ENCODE measurements at regions not wholly inside any gene's neighbourhood (a gene's known extent, or its start where the extent isn't known, plus 50 kb on each side); places are given as distances from the start of the nearest gene placed in this dataset.

DNA sequence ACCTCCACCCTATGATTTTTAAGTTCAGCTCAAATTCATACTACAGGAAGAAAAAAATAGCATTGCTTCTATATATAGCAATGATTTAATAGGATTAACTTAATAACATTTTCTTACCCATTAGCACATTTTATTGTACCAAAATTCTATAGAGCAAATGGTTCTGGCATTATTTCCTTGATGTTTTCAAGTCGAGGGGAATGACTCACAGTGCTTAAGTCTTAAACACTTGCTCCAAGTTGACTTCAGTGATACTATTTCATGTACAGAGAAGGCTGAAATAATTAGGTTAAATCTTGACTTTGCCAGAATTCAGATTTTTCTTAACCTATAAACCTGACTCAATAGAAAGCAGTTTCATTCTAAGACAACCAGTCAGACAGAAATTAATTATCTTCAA is 1133.8 kb downstream of the SORCS3 start:
- no peak for DNase-seq (ENCODE audit: low read depth)
- Histone ChIP-seq H3K36me3 (ENCODE audit: control insufficient read depth, insufficient read depth, low read length) (no peaks in the 10 kb centered on the region), H3K4me3 (ENCODE audit: low read depth, low read length) (no peak overlapping the region), H3K27me3 (ENCODE audit: control insufficient read depth, insufficient read depth, low read length) (no peaks in the 10 kb centered on the region)
- ChIA-PET CTCF (no interaction called here), POLR2A (interaction anchor here (0.6 kb wide), 1 partner anchor 23 kb away, joined by 13 read pairs; no protein-coding TSS in a partner anchor)
- TF ChIP-seq, protein P1, sequence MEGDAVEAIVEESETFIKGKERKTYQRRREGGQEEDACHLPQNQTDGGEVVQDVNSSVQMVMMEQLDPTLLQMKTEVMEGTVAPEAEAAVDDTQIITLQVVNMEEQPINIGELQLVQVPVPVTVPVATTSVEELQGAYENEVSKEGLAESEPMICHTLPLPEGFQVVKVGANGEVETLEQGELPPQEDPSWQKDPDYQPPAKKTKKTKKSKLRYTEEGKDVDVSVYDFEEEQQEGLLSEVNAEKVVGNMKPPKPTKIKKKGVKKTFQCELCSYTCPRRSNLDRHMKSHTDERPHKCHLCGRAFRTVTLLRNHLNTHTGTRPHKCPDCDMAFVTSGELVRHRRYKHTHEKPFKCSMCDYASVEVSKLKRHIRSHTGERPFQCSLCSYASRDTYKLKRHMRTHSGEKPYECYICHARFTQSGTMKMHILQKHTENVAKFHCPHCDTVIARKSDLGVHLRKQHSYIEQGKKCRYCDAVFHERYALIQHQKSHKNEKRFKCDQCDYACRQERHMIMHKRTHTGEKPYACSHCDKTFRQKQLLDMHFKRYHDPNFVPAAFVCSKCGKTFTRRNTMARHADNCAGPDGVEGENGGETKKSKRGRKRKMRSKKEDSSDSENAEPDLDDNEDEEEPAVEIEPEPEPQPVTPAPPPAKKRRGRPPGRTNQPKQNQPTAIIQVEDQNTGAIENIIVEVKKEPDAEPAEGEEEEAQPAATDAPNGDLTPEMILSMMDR (IDR thresholded peaks at IDR 0.05; ENCODE audit: insufficient read depth, low read depth, low read length), result no peak

- POLR2A ChIA-PET, result no interaction called here
- TF ChIP-seq, protein P1 (IDR thresholded peaks at IDR 0.05; ENCODE audit: insufficient read depth, low read depth, low read length), result no peak
- no peak for DNase-seq (ENCODE audit: low read depth)
- Histone ChIP-seq H3K27me3 (ENCODE audit: control insufficient read depth, insufficient read depth, low read length) (no peaks in the 10 kb centered on the region), H3K36me3 (ENCODE audit: control insufficient read depth, insufficient read depth, low read length) (no peaks in the 10 kb centered on the region), H3K4me3 (ENCODE audit: low read depth, low read length) (no peak overlapping the region)
- CTCF ChIA-PET, result interaction anchor here (0.5 kb wide), 1 partner anchor 365 kb away, joined by 3 read pairs; no protein-coding TSS in a partner anchor
Observed at GRCh38 chr10:105774351-105774750, 1133.3 kb downstream of the SORCS3 start.

DNA sequence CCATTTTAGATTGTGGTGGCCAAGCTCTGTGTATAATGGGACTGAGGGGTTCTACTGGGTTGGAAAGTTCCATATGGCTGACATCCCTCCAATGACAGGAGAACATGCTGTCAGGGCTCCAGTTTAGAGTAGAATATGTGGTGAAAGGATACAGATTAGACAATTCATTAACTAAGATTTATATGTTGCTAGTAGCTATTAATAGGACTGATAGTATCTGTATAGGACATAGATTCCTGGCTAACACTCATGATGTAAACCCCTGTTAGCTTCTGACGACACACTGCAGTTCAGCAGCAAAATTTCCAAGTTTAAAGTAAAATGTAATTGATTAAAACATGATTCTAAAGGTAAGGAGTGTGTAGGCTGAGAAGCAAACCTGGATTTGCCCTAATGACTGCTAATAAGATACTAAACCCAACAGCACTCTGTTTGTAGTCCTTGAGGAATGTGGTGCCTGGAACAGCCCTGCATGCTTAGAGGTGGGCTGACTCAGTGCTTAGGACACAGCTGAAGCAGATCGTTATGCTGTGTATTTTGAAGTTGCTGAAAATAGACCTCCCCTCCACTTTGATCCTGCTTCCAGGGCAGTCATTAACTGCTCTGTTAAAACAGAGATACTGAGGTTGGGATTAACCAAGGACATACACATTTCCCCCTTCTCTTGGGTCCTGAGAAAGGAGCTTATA is 1129.6 kb downstream of the SORCS3 start:
- H3K27me3 ChIP-seq (ENCODE audit: control insufficient read depth, insufficient read depth, low read length), result no peaks in the 10 kb centered on the region
- TF ChIP-seq, protein P1 (IDR thresholded peaks at IDR 0.05; ENCODE audit: insufficient read depth, low read depth, low read length), result no peak
- no peak for DNase-seq (ENCODE audit: low read depth)
- no peaks in the 10 kb centered on the region for H3K36me3 ChIP-seq (ENCODE audit: control insufficient read depth, insufficient read depth, low read length)
- ChIA-PET POLR2A (no interaction called here), CTCF (no interaction called here)
- no peak overlapping the region for H3K4me3 ChIP-seq (ENCODE audit: low read depth, low read length)

DNA sequence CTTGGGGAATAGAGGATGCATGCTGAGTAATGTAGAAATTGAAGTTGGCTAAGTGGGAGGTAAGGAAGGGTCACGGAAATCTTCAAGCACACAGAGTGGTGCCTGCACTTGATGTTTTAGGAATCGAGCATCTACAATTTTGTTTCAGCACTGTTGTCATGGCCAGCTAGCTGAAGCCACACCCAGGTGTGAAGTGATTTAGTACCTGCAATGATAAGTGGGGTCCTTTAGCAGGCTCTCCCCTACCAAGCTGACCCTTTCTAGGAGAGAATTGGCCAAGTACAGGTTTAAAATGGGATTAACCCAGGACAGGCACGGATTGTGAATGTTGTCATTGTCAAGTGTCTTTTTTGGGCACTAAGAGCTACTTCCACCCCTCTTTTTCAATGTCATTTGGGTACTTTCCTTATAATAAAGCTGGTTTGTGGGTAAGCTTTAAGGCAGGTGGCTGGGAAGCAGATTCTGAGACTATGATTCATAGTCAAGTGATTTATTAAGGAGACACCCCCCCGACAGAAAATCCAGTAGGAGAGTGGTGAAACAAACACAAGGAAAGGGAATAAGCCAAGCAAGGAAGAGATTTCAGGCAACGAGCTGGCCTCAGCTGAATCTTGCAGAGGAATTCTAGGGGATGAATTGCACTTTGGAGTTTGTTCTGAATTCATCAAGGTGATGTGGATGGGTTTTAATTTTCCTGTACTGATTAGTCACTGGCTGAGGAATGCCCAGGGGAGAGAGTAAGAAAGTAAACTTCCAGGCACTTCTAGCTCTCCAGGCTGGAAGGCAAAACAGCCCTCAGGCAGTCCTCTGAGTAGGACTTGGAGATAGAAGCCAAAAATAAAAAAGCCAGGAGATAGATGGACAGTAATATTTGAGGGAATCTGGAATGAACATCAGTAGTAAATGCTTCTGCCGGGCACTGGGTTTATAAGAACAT is 1128.4 kb downstream of the SORCS3 start:
- ChIA-PET CTCF (no interaction called here), POLR2A (no interaction called here)
- Histone ChIP-seq H3K36me3 (ENCODE audit: control insufficient read depth, insufficient read depth, low read length) (no peaks in the 10 kb centered on the region), H3K27me3 (ENCODE audit: control insufficient read depth, insufficient read depth, low read length) (no peaks in the 10 kb centered on the region), H3K4me3 (ENCODE audit: low read depth, low read length) (no peak overlapping the region)
- no peak for DNase-seq (ENCODE audit: low read depth)
- TF ChIP-seq, protein P1 (IDR thresholded peaks at IDR 0.05; ENCODE audit: insufficient read depth, low read depth, low read length), result no peak

- Histone ChIP-seq H3K4me3 (ENCODE audit: low read depth, low read length) (no peak overlapping the region), H3K36me3 (ENCODE audit: control insufficient read depth, insufficient read depth, low read length) (no peaks in the 10 kb centered on the region), H3K27me3 (ENCODE audit: control insufficient read depth, insufficient read depth, low read length) (no peaks in the 10 kb centered on the region)
- DNase-seq (ENCODE audit: low read depth), result no peak
- ChIA-PET CTCF (interaction anchor here (0.6 kb wide), 1 partner anchor 139 kb away, joined by 3 read pairs; no protein-coding TSS in a partner anchor), POLR2A (no interaction called here)
- TF ChIP-seq, protein P1 (IDR thresholded peaks at IDR 0.05; ENCODE audit: insufficient read depth, low read depth, low read length), result no peak
Observed at GRCh38 chr10:105763611-105764010, 1122.5 kb downstream of the SORCS3 start.
